Upper lobe of left lung (tissue), 6 donors: ENCODE measurements at regions not wholly inside any gene's neighbourhood (a gene's known extent, or its start where the extent isn't known, plus 50 kb on each side); places are given as distances from the start of the nearest gene placed in this dataset.

Experiments
- ATAC-seq, 2 donors: fragments of 200-7000 bp; cut with Tn5 transposase; one replicate each; pipeline ENCODE4 v1.9.1; 2022; ENCODE audit warnings: mild to moderate bottlenecking in 2 of 2, moderate library complexity in 2 of 2; ENCODE audit not compliant: low FRiP score in 2 of 2
- DNase-seq, 2 donors: peaks; one replicate each; pipeline ENCODE4 v3.0.0-alpha.2; 2019 to 2020
- H3K27ac ChIP-seq, 4 donors: fragments of 200-600 bp; sonication (generic); one replicate each; pipeline ENCODE4 v1.5.1; 2016 to 2019
- H3K27me3 ChIP-seq, 4 donors: fragments of 200-600 bp; sonication (generic); one replicate each; pipeline ENCODE4 v1.5.1; 2017 to 2019
- H3K36me3 ChIP-seq, 4 donors: fragments of 200-600 bp; sonication (generic); one replicate each; pipeline ENCODE4 v1.5.1; 2016 to 2019
- H3K4me1 ChIP-seq, 4 donors: fragments of 200-600 bp; sonication (generic); one replicate each; pipeline ENCODE4 v1.5.1; 2018 to 2019
- H3K4me3 ChIP-seq, 4 donors: fragments of 200-600 bp; sonication (generic); one replicate each; pipeline ENCODE4 v1.5.1; 2017 to 2019; ENCODE audit warnings: mild to moderate bottlenecking in 2 of 4, moderate library complexity in 1 of 4
- H3K9me3 ChIP-seq, 4 donors: fragments of 200-600 bp; sonication (generic); one replicate each; pipeline ENCODE4 v1.5.1; 2018 to 2019
- CTCF ChIP-seq, 6 experiments: fragments of 450-650 bp in 4 of 6; fragments of 200-600 bp in 2 of 6; sonication (generic) in 2 of 6; IDR thresholded peaks; one replicate each; pipeline ENCODE4 v1.5.1; 2016 to 2019; ENCODE audit warnings: antibody characterized with exemption in 6 of 6
- EP300 ChIP-seq, 4 donors: sonication (generic); formaldehyde crosslinking; IDR thresholded peaks; one replicate each; pipeline ENCODE4 v1.5.1; 2017; ENCODE audit warnings: antibody characterized with exemption in 4 of 4, control low read depth in 2 of 4
- POLR2A ChIP-seq, 4 donors: fragments of 450-650 bp; IDR thresholded peaks; one replicate each; pipeline ENCODE4 v1.5.1; 2016 to 2017; ENCODE audit warnings: antibody characterized with exemption in 4 of 4, mild to moderate bottlenecking in 2 of 4
- POLR2AphosphoS5 ChIP-seq, 2 donors: sonication (generic); formaldehyde crosslinking; IDR thresholded peaks; one replicate each; pipeline ENCODE4 v1.5.1; 2017; ENCODE audit warnings: antibody characterized with exemption in 2 of 2
- WGBS, 2 donors: methylation state at CpG; one replicate each; pipeline ENCODE4 v1.1.5; 2017 to 2018; 5-methylcytosine and 5-hydroxymethylcytosine counted together
- donor health status: DM: no; HTN: no; CAD: no; lungs with moderate emphysema.
- donor health status: DM: no; HTN: yes; CAD: no; lungs with severe emphysema.

GRCh38 chr9:28260330-28260729 lies 687.0 kb upstream of the C9orf72 start:
- H3K9me3 ChIP-seq = no peaks in the 10 kb centered on the region
- ATAC-seq (no peak), DNase-seq (no peak)
- 91 to 95% methylated on average over 4 of the region's 4 CpGs for WGBS, 2 donors
- H3K36me3 ChIP-seq = no peaks in the 10 kb centered on the region
- no peak overlapping the region for H3K27ac ChIP-seq
- no peaks in the 10 kb centered on the region for H3K27me3 ChIP-seq
- no peak overlapping the region for H3K4me3 ChIP-seq
- no peaks in the 10 kb centered on the region for H3K4me1 ChIP-seq
- no peak for TF ChIP-seq CTCF (IDR thresholded peaks at IDR 0.05)
- no peak for TF ChIP-seq POLR2AphosphoS5 (IDR thresholded peaks at IDR 0.05)
- TF ChIP-seq POLR2A (IDR thresholded peaks at IDR 0.05) = no peak
- TF ChIP-seq EP300 (IDR thresholded peaks at IDR 0.05) = no peak

- ATAC-seq (no peak), DNase-seq (no peak)
- Histone ChIP-seq H3K4me3 (no peak overlapping the region), H3K36me3 (no peaks in the 10 kb centered on the region), H3K27ac (no peak overlapping the region), H3K4me1 (no peaks in the 10 kb centered on the region), H3K27me3 (no peaks in the 10 kb centered on the region), H3K9me3 (no peaks in the 10 kb centered on the region)
- 87 to 88% methylated on average over 4 of the region's 4 CpGs for WGBS, 2 donors
- TF ChIP-seq EP300 (IDR thresholded peaks at IDR 0.05) (no peak), POLR2A (IDR thresholded peaks at IDR 0.05) (no peak), CTCF (IDR thresholded peaks at IDR 0.05) (no peak), POLR2AphosphoS5 (IDR thresholded peaks at IDR 0.05) (no peak)
Observed at GRCh38 chr9:28264368-28264767, 691.1 kb upstream of the C9orf72 start.

- no peak for DNase-seq
- WGBS, 2 donors = 81 to 85% methylated on average over 6 of the region's 6 CpGs
- H3K36me3 ChIP-seq = no peaks in the 10 kb centered on the region
- TF ChIP-seq CTCF (IDR thresholded peaks at IDR 0.05) (no peak), EP300 (IDR thresholded peaks at IDR 0.05) (no peak), POLR2A (IDR thresholded peaks at IDR 0.05) (no peak), POLR2AphosphoS5 (IDR thresholded peaks at IDR 0.05) (no peak)
- H3K27me3 ChIP-seq = no peaks in the 10 kb centered on the region
- ATAC-seq = no peak
- H3K4me1 ChIP-seq = no peaks in the 10 kb centered on the region
- H3K27ac ChIP-seq = no peak overlapping the region
- H3K9me3 ChIP-seq = no peaks in the 10 kb centered on the region
- no peak overlapping the region for H3K4me3 ChIP-seq
Observed at GRCh38 chr9:28267351-28267750, 694.1 kb upstream of the C9orf72 start.

GRCh38 chr9:28270156-28270555 lies 696.9 kb upstream of the C9orf72 start:
- WGBS, 2 donors = 83 to 85% methylated on average over 4 of the region's 4 CpGs
- Histone ChIP-seq H3K9me3 (no peaks in the 10 kb centered on the region), H3K27ac (no peak overlapping the region), H3K27me3 (no peaks in the 10 kb centered on the region), H3K4me1 (no peaks in the 10 kb centered on the region), H3K4me3 (no peak overlapping the region), H3K36me3 (no peaks in the 10 kb centered on the region)
- no peak for TF ChIP-seq EP300 (IDR thresholded peaks at IDR 0.05)
- TF ChIP-seq CTCF (IDR thresholded peaks at IDR 0.05) = no peak
- DNase-seq (no peak), ATAC-seq (no peak)

- H3K27ac ChIP-seq = no peak overlapping the region
- no peaks in the 10 kb centered on the region for H3K9me3 ChIP-seq
- no peaks in the 10 kb centered on the region for H3K4me1 ChIP-seq
- TF ChIP-seq CTCF (IDR thresholded peaks at IDR 0.05) (no peak), POLR2AphosphoS5 (IDR thresholded peaks at IDR 0.05) (no peak), POLR2A (IDR thresholded peaks at IDR 0.05) (no peak), EP300 (IDR thresholded peaks at IDR 0.05) (no peak)
- H3K4me3 ChIP-seq = no peak overlapping the region
- no peaks in the 10 kb centered on the region for H3K36me3 ChIP-seq
- 82 to 87% methylated on average over 4 of the region's 4 CpGs for WGBS, 2 donors
- DNase-seq (no peak), ATAC-seq (no peak)
- H3K27me3 ChIP-seq = no peaks in the 10 kb centered on the region
Observed at GRCh38 chr9:28272127-28272526, 698.8 kb upstream of the C9orf72 start.
